NCI-H2196 treated with DMSO at 0.1 percent for 48 hours (cell line): ENCODE measurements at regions not wholly inside any gene's neighbourhood (a gene's known extent, or its start where the extent isn't known, plus 50 kb on each side); places are given as distances from the start of the nearest gene placed in this dataset.
"Not testable (repeated sequence)": the region's sequence is repeated elsewhere in the genome, so short reads cannot be mapped to it uniquely, and the experiment has no call there.

Source experiments
- DNase-seq: peaks from one replicate; lab custom pipeline; 2025; ENCODE audit not compliant: unreplicated experiment; lab: John Stamatoyannopoulos, UW

GRCh38 chr9:26504057-26504456 is 388.5 kb downstream of the CAAP1 start:
- no peak for DNase-seq

GRCh38 chr9:26502311-26502710 is 390.3 kb downstream of the CAAP1 start:
- no peak for DNase-seq

GRCh38 chr9:26500471-26500870 is 392.1 kb downstream of the CAAP1 start:
- DNase-seq = no peak

- DNase-seq = not testable (repeated sequence)
Observed at GRCh38 chr9:26492608-26493521, 399.7 kb downstream of the CAAP1 start.

GRCh38 chr9:26491922-26492607 is 400.5 kb downstream of the CAAP1 start:
- not testable (repeated sequence) for DNase-seq

- no peak for DNase-seq
Observed at GRCh38 chr9:26483991-26484390, 408.6 kb downstream of the CAAP1 start.

GRCh38 chr9:26477963-26478362 is 414.6 kb downstream of the CAAP1 start:
- no peak for DNase-seq

GRCh38 chr9:26471261-26471660 is 421.3 kb downstream of the CAAP1 start:
- DNase-seq = no peak

GRCh38 chr9:26470284-26470683 is 422.3 kb downstream of the CAAP1 start:
- no peak for DNase-seq

GRCh38 chr9:26463837-26464236 is 428.8 kb downstream of the CAAP1 start:
- DNase-seq = no peak

GRCh38 chr9:26462751-26463150 is 429.9 kb downstream of the CAAP1 start:
- DNase-seq = no peak

- no peak for DNase-seq
Observed at GRCh38 chr9:26462213-26462612, 430.4 kb downstream of the CAAP1 start.

GRCh38 chr9:26460624-26461023 is 432.0 kb downstream of the CAAP1 start:
- no peak for DNase-seq

GRCh38 chr9:26459959-26460358 is 432.6 kb downstream of the CAAP1 start:
- DNase-seq = no peak

- DNase-seq = no peak
Observed at GRCh38 chr9:26458054-26458453, 434.5 kb downstream of the CAAP1 start.

GRCh38 chr9:26457151-26457550 is 435.5 kb downstream of the CAAP1 start:
- DNase-seq = no peak

- no peak for DNase-seq
Observed at GRCh38 chr9:26439061-26439624, 453.5 kb downstream of the CAAP1 start.

- DNase-seq = no peak
Observed at GRCh38 chr9:26437056-26437711, 455.4 kb downstream of the CAAP1 start.

GRCh38 chr9:26426551-26427131 is 466.0 kb downstream of the CAAP1 start:
- DNase-seq = no peak

GRCh38 chr9:26418480-26418879 is 474.1 kb downstream of the CAAP1 start:
- DNase-seq = no peak

- no peak for DNase-seq
Observed at GRCh38 chr9:26415528-26415927, 477.1 kb downstream of the CAAP1 start.
